ENCODE measurements at regions not wholly inside any gene's neighbourhood (a gene's known extent, or its start where the extent isn't known, plus 50 kb on each side); places are given as distances from the start of the nearest gene placed in this dataset.

GRCh38 chr7:135799881-135800280 lies 51.3 kb upstream of the FAM180A start:
- Mint-ChIP-seq H3K4me1 (ENCODE audit: unreplicated experiment) (peaks cover 22% of the 10 kb centered on the region), H3K9me3 (ENCODE audit: unreplicated experiment) (no peaks in the 10 kb centered on the region), H3K4me3 (ENCODE audit: unreplicated experiment) (no peak overlapping the region), H3K36me3 (ENCODE audit: unreplicated experiment) (no peaks in the 10 kb centered on the region), H3K27ac (ENCODE audit: unreplicated experiment) (no peak overlapping the region), H3K27me3 (ENCODE audit: unreplicated experiment) (peaks cover 8% of the 10 kb centered on the region)
- no peak for TF ChIP-seq CTCF (IDR thresholded peaks at IDR 0.05)
- DNase-seq (ENCODE audit: extremely low spot score, unreplicated experiment) = no peak
